GM23338 (cell line): ENCODE measurements at regions not wholly inside any gene's neighbourhood (a gene's known extent, or its start where the extent isn't known, plus 50 kb on each side); places are given as distances from the start of the nearest gene placed in this dataset.

Experiments used
- ATAC-seq: fragments of 200-7000 bp; cut with Tn5 transposase; 3 replicates; pipeline ENCODE4 v1.9.1; 2020
- DNase-seq: peaks from one replicate; pipeline ENCODE4 v3.0.0-alpha.2; 2015; ENCODE audit warnings: low spot score
- H2AFZ ChIP-seq: fragments of 200-600 bp; sonication (generic); 2 replicates; pipeline ENCODE4 v1.8.0; 2016; ENCODE audit warnings: antibody characterized with exemption, mild to moderate bottlenecking, moderate library complexity
- H3F3A ChIP-seq: fragments of 200-600 bp; sonication (generic); replicated peaks from 2 replicates; pipeline ENCODE4 v1.8.0; 2017; ENCODE audit warnings: antibody characterized with exemption, mixed run types, low read depth
- H3K27ac ChIP-seq: fragments of 200-600 bp; sonication (generic); 2 replicates; pipeline ENCODE4 v1.6.1; 2016; ENCODE audit warnings: low read depth
- H3K27me3 ChIP-seq: fragments of 200-600 bp; sonication (generic); 2 replicates; pipeline ENCODE4 v1.8.0; 2016; ENCODE audit warnings: mild to moderate bottlenecking, mixed run types, moderate library complexity; ENCODE audit not compliant: insufficient read depth
- H3K36me3 ChIP-seq: fragments of 200-600 bp; sonication (generic); 2 replicates; pipeline ENCODE4 v1.8.0; 2016; ENCODE audit warnings: mild to moderate bottlenecking; ENCODE audit not compliant: insufficient read depth
- H3K4me1 ChIP-seq: fragments of 200-600 bp; sonication (generic); 2 replicates; pipeline ENCODE4 v1.8.0; 2016; ENCODE audit warnings: mild to moderate bottlenecking, moderate library complexity; ENCODE audit not compliant: insufficient read depth
- H3K4me2 ChIP-seq: fragments of 200-600 bp; sonication (generic); 2 replicates; pipeline ENCODE4 v1.7.1; 2017; ENCODE audit warnings: mixed run types
- H3K4me3 ChIP-seq: fragments of 200-600 bp; sonication (generic); 2 replicates; pipeline ENCODE4 v1.6.1; 2016; ENCODE audit warnings: mixed run types
- H3K79me2 ChIP-seq: fragments of 200-600 bp; sonication (generic); replicated peaks from 2 replicates; pipeline ENCODE4 v1.8.0; 2017; ENCODE audit warnings: mild to moderate bottlenecking; ENCODE audit not compliant: insufficient read depth
- H3K9me2 ChIP-seq: fragments of 200-600 bp; sonication (generic); 2 replicates; pipeline ENCODE4 v1.8.0; 2017; ENCODE audit not compliant: insufficient read depth
- H4K20me1 ChIP-seq: fragments of 200-600 bp; sonication (generic); replicated peaks from 2 replicates; pipeline ENCODE4 v1.8.0; 2017; ENCODE audit warnings: mild to moderate bottlenecking; ENCODE audit not compliant: insufficient read depth
- H3K27ac Mint-ChIP-seq: 2 replicates; pipeline ENCODE4 v1.8.0; 2020; ENCODE audit warnings: inconsistent platforms, mild to moderate bottlenecking, moderate library complexity, mixed read lengths
- H3K27me3 Mint-ChIP-seq: 3 replicates; pipeline ENCODE4 v1.8.0; 2022; ENCODE audit warnings: low read depth, mild to moderate bottlenecking, moderate library complexity, mixed read lengths, inconsistent platforms; ENCODE audit not compliant: insufficient read depth, poor library complexity
- H3K36me3 Mint-ChIP-seq: 3 replicates; pipeline ENCODE4 v1.8.0; 2021; ENCODE audit warnings: low read depth, mild to moderate bottlenecking, inconsistent platforms, moderate library complexity, mixed read lengths
- H3K4me1 Mint-ChIP-seq: 3 replicates; pipeline ENCODE4 v1.8.0; 2020; ENCODE audit warnings: mild to moderate bottlenecking, inconsistent platforms, mixed read lengths
- H3K4me3 Mint-ChIP-seq: 3 replicates; pipeline ENCODE4 v1.8.0; 2021; ENCODE audit warnings: moderate library complexity, mild to moderate bottlenecking, inconsistent platforms, mixed read lengths
- H3K9me3 Mint-ChIP-seq: 3 replicates; pipeline ENCODE4 v1.8.0; 2020; ENCODE audit warnings: moderate library complexity, mild to moderate bottlenecking, inconsistent platforms, mixed read lengths
- CTCF ChIP-seq, 2 experiments: fragments of 200-600 bp in 1 of 2; sonication (generic) in 1 of 2; conservative IDR thresholded peaks; 2 replicates each; pipeline versions ENCODE4 v1.5.1 to v1.6.1; 2016 to 2017; ENCODE audit warnings: antibody characterized with exemption in 2 of 2, low read depth in 2 of 2, mild to moderate bottlenecking in 2 of 2, moderate library complexity in 1 of 2
- JUNB ChIP-seq: IDR thresholded peaks from one replicate; pipeline ENCODE4 v1.6.1; 2016; ENCODE audit warnings: antibody characterized with exemption; ENCODE audit not compliant: unreplicated experiment
- NANOG ChIP-seq: IDR thresholded peaks from 2 replicates; pipeline ENCODE4 v1.6.1; 2016; ENCODE audit warnings: antibody characterized with exemption, borderline replicate concordance
- POLR2AphosphoS5 ChIP-seq: IDR thresholded peaks from 2 replicates; pipeline ENCODE4 v1.6.1; 2016; ENCODE audit warnings: antibody characterized with exemption, low read depth
- ZNF331 ChIP-seq: fragments of 250-450 bp; sonication (Bioruptor Pico); IDR thresholded peaks from 2 replicates; pipeline ENCODE4 v1.5.0; 2020; ENCODE audit warnings: low read depth, mild to moderate bottlenecking, moderate library complexity
- ZNF462 ChIP-seq: fragments of 250-450 bp; sonication (Bioruptor Pico); IDR thresholded peaks from 2 replicates; pipeline ENCODE4 v1.5.0; 2020; ENCODE audit warnings: mild to moderate bottlenecking, moderate library complexity
- TF ChIP-seq, protein P1 (sequence below): IDR thresholded peaks from 2 replicates; pipeline ENCODE4 v1.6.1; 2016; ENCODE audit warnings: antibody characterized with exemption

- no peak for TF ChIP-seq ZNF462 (CRISPR knock-in tag)
These were observed 122.6 kb downstream of the METTL4 start (continued) for GRCh38 chr18:2448565-2449151.

DNA sequence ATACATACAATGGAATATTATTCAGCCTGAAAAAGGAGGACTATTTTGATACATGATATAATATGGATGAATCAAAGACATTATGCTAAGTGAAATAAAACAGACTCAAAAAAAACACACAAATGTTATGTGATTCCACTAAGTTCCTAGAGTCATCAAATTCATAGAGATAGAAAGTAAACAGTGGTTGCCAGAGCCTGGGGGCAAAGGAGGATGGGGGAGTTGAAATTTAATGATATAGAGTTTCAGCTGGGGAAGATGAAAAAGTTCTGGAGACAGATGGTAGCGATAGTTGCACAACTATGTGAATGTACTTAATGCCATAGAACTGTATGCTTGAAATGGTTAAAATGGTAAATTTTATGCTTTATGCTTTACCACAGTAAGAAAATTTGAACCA, 119.7 kb downstream of the METTL4 start:
- Histone ChIP-seq H3F3A (no peaks in the 10 kb centered on the region), H3K9me2 (peaks cover 11% of the 10 kb centered on the region; the same call in 1 of the 2 replicates), H3K79me2 (no peaks in the 10 kb centered on the region), H3K27ac (no peak overlapping the region), H2AFZ (no peak overlapping the region), H3K4me3 (no peak overlapping the region), H3K36me3 (no peaks in the 10 kb centered on the region), H3K4me2 (no peak overlapping the region), H3K27me3 (no peaks in the 10 kb centered on the region), H3K4me1 (no peaks in the 10 kb centered on the region), H4K20me1 (no peaks in the 10 kb centered on the region)
- no peak for ATAC-seq
- Mint-ChIP-seq H3K9me3 (no peaks in the 10 kb centered on the region; the same call in 1 of the 3 replicates), H3K4me3 (no peak overlapping the region), H3K27me3 (peaks cover 2% of the 10 kb centered on the region), H3K36me3 (no peaks in the 10 kb centered on the region; the same call in 2 of the 3 replicates), H3K27ac (no peak overlapping the region), H3K4me1 (no peaks in the 10 kb centered on the region)
- DNase-seq: no peak
- TF ChIP-seq NANOG (no peak), ZNF331 (CRISPR knock-in tag) (no peak), CTCF (conservative IDR thresholded peaks at IDR 0.05; ENCODE audit: low read depth in 2 of 2) (no peak), JUNB (no peak), POLR2AphosphoS5 (no peak)
- TF ChIP-seq, protein P1, sequence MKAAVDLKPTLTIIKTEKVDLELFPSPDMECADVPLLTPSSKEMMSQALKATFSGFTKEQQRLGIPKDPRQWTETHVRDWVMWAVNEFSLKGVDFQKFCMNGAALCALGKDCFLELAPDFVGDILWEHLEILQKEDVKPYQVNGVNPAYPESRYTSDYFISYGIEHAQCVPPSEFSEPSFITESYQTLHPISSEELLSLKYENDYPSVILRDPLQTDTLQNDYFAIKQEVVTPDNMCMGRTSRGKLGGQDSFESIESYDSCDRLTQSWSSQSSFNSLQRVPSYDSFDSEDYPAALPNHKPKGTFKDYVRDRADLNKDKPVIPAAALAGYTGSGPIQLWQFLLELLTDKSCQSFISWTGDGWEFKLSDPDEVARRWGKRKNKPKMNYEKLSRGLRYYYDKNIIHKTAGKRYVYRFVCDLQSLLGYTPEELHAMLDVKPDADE: no peak
